Suprapubic skin (tissue), 4 donors: ENCODE measurements at regions not wholly inside any gene's neighbourhood (a gene's known extent, or its start where the extent isn't known, plus 50 kb on each side); places are given as distances from the start of the nearest gene placed in this dataset.

Source experiments
- CTCF ChIP-seq, 2 donors: fragments of 200-600 bp in 1 of 2; fragments of 450-650 bp in 1 of 2; sonication (generic) in 1 of 2; IDR thresholded peaks; one replicate each; pipeline ENCODE4 v1.5.1; 2016 to 2019; ENCODE audit warnings: antibody characterized with exemption in 2 of 2, mild to moderate bottlenecking in 1 of 2, moderate library complexity in 1 of 2
- EP300 ChIP-seq: sonication (generic); formaldehyde crosslinking; IDR thresholded peaks from one replicate; pipeline ENCODE4 v1.6.1; 2017; ENCODE audit warnings: antibody characterized with exemption
- POLR2A ChIP-seq, 2 donors: fragments of 450-650 bp; IDR thresholded peaks; one replicate each; pipeline ENCODE4 v1.6.1; 2017; ENCODE audit warnings: antibody characterized with exemption in 2 of 2, mild to moderate bottlenecking in 2 of 2, moderate library complexity in 2 of 2
- POLR2AphosphoS5 ChIP-seq, 3 donors: sonication (generic); formaldehyde crosslinking; IDR thresholded peaks; one replicate each; pipeline ENCODE4 v1.6.1; 2017; ENCODE audit warnings: antibody characterized with exemption in 3 of 3

- TF ChIP-seq POLR2A (IDR thresholded peaks at IDR 0.05) = no peak
- no peak for TF ChIP-seq CTCF (IDR thresholded peaks at IDR 0.05)
- no peak for TF ChIP-seq POLR2AphosphoS5 (IDR thresholded peaks at IDR 0.05)
- no peak for TF ChIP-seq EP300
Observed at GRCh38 chr4:19752599-19752998, 499.1 kb upstream of the SLIT2 start.
